ENCODE measurements at regions not wholly inside any gene's neighbourhood (a gene's known extent, or its start where the extent isn't known, plus 50 kb on each side); places are given as distances from the start of the nearest gene placed in this dataset.
"Not testable (repeated sequence)": the region's sequence is repeated elsewhere in the genome, so short reads cannot be mapped to it uniquely, and the experiment has no call there.

DNA sequence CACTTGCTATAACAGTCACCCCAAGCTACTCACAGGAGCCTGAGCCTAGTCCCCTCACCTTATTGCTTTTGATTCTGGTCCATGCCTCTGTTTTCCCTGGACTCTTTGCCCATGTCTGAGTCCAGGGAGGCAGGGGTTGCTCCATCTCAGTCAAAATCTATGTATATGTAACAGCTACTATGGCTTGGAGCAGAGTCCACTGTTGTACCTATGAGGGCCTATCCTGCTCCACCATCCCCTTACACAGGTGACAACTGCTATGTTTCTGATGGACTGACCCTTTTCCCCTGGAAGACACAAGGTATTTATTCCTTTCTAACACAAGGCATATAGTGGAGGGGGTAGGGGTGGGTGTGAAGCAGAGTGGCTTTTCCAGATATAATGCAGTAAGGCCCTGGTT is 119.6 kb downstream of the VPREB1 start (continued):
- TF ChIP-seq NR1H2 (CRISPR knock-in tag; IDR thresholded peaks at IDR 0.05), result no peak

DNA sequence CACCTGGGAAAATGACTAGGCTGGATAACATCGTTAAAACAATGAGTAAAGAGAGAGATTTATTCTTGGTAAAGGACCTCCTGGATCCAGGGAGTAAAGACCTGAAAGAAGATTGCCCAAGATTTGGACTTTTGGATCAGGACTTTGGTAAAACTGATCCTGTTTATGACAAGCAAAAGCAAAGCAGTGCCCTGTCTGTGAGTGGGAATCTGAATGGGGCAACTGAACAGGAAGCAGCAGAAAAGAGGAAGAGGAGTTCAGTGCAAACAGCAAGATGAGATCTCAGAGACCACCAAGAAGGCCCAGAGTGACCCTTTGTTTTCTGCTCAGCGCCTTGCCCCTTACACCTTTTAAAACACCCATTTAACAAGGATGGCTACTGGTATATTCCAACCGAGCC is 122.0 kb downstream of the VPREB1 start:
- DNase-seq (ENCODE audit: low spot score) (no peak), ATAC-seq (no peak)
- Mint-ChIP-seq H3K36me3 (no peaks in the 10 kb centered on the region), H3K9me3 (no peaks in the 10 kb centered on the region), H3K4me1 (no peaks in the 10 kb centered on the region), H3K27ac (no peak overlapping the region), H3K27me3 (ENCODE audit: low read depth) (peaks cover 100% of the 10 kb centered on the region), H3K4me3 (no peak overlapping the region)
- ChIA-PET POLR2A (no interaction called here), CTCF (interaction anchor here (0.8 kb wide), 1 partner anchor 9 kb away, joined by 3 read pairs; no protein-coding TSS in a partner anchor)
- TF ChIP-seq NR2C2 (CRISPR knock-in tag; IDR thresholded peaks at IDR 0.05) (no peak), MYBL2 (CRISPR knock-in tag; IDR thresholded peaks at IDR 0.05) (no peak), NR1H2 (CRISPR knock-in tag; IDR thresholded peaks at IDR 0.05) (no peak), ZNF423 (CRISPR knock-in tag; IDR thresholded peaks at IDR 0.05) (no peak), FOXP1 (CRISPR knock-in tag; IDR thresholded peaks at IDR 0.05; ENCODE audit: borderline replicate concordance) (no peak), ZNF416 (CRISPR knock-in tag; IDR thresholded peaks at IDR 0.05) (no peak), ZNF219 (CRISPR knock-in tag; IDR thresholded peaks at IDR 0.05; ENCODE audit: borderline replicate concordance) (no peak)
- TF ChIP-seq, protein P1, sequence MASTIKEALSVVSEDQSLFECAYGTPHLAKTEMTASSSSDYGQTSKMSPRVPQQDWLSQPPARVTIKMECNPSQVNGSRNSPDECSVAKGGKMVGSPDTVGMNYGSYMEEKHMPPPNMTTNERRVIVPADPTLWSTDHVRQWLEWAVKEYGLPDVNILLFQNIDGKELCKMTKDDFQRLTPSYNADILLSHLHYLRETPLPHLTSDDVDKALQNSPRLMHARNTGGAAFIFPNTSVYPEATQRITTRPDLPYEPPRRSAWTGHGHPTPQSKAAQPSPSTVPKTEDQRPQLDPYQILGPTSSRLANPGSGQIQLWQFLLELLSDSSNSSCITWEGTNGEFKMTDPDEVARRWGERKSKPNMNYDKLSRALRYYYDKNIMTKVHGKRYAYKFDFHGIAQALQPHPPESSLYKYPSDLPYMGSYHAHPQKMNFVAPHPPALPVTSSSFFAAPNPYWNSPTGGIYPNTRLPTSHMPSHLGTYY (CRISPR knock-in tag; IDR thresholded peaks at IDR 0.05), result no peak
- TF ChIP-seq, protein P2, sequence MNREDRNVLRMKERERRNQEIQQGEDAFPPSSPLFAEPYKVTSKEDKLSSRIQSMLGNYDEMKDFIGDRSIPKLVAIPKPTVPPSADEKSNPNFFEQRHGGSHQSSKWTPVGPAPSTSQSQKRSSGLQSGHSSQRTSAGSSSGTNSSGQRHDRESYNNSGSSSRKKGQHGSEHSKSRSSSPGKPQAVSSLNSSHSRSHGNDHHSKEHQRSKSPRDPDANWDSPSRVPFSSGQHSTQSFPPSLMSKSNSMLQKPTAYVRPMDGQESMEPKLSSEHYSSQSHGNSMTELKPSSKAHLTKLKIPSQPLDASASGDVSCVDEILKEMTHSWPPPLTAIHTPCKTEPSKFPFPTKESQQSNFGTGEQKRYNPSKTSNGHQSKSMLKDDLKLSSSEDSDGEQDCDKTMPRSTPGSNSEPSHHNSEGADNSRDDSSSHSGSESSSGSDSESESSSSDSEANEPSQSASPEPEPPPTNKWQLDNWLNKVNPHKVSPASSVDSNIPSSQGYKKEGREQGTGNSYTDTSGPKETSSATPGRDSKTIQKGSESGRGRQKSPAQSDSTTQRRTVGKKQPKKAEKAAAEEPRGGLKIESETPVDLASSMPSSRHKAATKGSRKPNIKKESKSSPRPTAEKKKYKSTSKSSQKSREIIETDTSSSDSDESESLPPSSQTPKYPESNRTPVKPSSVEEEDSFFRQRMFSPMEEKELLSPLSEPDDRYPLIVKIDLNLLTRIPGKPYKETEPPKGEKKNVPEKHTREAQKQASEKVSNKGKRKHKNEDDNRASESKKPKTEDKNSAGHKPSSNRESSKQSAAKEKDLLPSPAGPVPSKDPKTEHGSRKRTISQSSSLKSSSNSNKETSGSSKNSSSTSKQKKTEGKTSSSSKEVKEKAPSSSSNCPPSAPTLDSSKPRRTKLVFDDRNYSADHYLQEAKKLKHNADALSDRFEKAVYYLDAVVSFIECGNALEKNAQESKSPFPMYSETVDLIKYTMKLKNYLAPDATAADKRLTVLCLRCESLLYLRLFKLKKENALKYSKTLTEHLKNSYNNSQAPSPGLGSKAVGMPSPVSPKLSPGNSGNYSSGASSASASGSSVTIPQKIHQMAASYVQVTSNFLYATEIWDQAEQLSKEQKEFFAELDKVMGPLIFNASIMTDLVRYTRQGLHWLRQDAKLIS (CRISPR knock-in tag; IDR thresholded peaks at IDR 0.05; ENCODE audit: borderline replicate concordance), result no peak
- TF ChIP-seq, protein P3, sequence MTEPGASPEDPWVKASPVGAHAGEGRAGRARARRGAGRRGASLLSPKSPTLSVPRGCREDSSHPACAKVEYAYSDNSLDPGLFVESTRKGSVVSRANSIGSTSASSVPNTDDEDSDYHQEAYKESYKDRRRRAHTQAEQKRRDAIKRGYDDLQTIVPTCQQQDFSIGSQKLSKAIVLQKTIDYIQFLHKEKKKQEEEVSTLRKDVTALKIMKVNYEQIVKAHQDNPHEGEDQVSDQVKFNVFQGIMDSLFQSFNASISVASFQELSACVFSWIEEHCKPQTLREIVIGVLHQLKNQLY (CRISPR knock-in tag; IDR thresholded peaks at IDR 0.05), result no peak
- TF ChIP-seq, protein P4, sequence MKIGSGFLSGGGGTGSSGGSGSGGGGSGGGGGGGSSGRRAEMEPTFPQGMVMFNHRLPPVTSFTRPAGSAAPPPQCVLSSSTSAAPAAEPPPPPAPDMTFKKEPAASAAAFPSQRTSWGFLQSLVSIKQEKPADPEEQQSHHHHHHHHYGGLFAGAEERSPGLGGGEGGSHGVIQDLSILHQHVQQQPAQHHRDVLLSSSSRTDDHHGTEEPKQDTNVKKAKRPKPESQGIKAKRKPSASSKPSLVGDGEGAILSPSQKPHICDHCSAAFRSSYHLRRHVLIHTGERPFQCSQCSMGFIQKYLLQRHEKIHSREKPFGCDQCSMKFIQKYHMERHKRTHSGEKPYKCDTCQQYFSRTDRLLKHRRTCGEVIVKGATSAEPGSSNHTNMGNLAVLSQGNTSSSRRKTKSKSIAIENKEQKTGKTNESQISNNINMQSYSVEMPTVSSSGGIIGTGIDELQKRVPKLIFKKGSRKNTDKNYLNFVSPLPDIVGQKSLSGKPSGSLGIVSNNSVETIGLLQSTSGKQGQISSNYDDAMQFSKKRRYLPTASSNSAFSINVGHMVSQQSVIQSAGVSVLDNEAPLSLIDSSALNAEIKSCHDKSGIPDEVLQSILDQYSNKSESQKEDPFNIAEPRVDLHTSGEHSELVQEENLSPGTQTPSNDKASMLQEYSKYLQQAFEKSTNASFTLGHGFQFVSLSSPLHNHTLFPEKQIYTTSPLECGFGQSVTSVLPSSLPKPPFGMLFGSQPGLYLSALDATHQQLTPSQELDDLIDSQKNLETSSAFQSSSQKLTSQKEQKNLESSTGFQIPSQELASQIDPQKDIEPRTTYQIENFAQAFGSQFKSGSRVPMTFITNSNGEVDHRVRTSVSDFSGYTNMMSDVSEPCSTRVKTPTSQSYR (CRISPR knock-in tag; IDR thresholded peaks at IDR 0.05), result no peak
- TF ChIP-seq, protein P5, sequence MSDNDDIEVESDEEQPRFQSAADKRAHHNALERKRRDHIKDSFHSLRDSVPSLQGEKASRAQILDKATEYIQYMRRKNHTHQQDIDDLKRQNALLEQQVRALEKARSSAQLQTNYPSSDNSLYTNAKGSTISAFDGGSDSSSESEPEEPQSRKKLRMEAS (CRISPR knock-in tag; IDR thresholded peaks at IDR 0.05), result no peak

DNA sequence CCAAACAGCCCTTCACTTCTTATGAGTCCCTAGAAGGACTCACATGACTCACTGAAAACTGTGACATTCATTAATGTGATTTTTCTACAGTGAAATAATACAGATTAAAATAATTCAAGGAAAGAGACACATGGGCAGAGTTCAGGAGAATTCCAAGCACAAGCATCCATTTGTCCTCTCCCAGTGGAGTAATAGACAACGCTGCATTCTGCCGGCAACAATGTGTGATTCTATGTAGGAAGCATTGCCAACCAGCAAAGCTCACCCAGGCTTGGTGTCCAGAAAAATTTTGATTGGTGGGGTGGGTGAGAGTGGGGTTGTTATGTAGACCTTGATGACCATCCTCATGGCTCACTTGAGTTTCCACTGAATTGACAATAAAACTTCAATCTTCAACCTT is 123.9 kb downstream of the VPREB1 start:
- H3K27ac Mint-ChIP-seq, result no peak overlapping the region
- ChIA-PET POLR2A (interaction anchor here (0.7 kb wide), 1 partner anchor 238 kb away, joined by 3 read pairs; no protein-coding TSS in a partner anchor), CTCF (interaction anchor here (1.0 to 2.1 kb wide), 5 partner anchors 11 to 54 kb away, joined by 4 to 14 read pairs (median 5); no protein-coding TSS in a partner anchor)
- no peak for DNase-seq (ENCODE audit: low spot score)
- no peak for TF ChIP-seq SMAD3 (CRISPR knock-in tag; IDR thresholded peaks at IDR 0.05; ENCODE audit: borderline replicate concordance)
- TF ChIP-seq SP1 (CRISPR knock-in tag; conservative IDR thresholded peaks at IDR 0.05), result no peak
- TF ChIP-seq, protein P6, sequence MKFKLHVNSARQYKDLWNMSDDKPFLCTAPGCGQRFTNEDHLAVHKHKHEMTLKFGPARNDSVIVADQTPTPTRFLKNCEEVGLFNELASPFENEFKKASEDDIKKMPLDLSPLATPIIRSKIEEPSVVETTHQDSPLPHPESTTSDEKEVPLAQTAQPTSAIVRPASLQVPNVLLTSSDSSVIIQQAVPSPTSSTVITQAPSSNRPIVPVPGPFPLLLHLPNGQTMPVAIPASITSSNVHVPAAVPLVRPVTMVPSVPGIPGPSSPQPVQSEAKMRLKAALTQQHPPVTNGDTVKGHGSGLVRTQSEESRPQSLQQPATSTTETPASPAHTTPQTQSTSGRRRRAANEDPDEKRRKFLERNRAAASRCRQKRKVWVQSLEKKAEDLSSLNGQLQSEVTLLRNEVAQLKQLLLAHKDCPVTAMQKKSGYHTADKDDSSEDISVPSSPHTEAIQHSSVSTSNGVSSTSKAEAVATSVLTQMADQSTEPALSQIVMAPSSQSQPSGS (CRISPR knock-in tag; IDR thresholded peaks at IDR 0.05; ENCODE audit: borderline replicate concordance, low read depth), result no peak
- no peak overlapping the region for H3K4me3 Mint-ChIP-seq
- no peaks in the 10 kb centered on the region for H3K4me1 Mint-ChIP-seq
- H3K27me3 Mint-ChIP-seq (ENCODE audit: low read depth), result peaks cover 100% of the 10 kb centered on the region
- H3K9me3 Mint-ChIP-seq, result no peaks in the 10 kb centered on the region
- no peak for ATAC-seq
- H3K36me3 Mint-ChIP-seq, result no peaks in the 10 kb centered on the region

DNA sequence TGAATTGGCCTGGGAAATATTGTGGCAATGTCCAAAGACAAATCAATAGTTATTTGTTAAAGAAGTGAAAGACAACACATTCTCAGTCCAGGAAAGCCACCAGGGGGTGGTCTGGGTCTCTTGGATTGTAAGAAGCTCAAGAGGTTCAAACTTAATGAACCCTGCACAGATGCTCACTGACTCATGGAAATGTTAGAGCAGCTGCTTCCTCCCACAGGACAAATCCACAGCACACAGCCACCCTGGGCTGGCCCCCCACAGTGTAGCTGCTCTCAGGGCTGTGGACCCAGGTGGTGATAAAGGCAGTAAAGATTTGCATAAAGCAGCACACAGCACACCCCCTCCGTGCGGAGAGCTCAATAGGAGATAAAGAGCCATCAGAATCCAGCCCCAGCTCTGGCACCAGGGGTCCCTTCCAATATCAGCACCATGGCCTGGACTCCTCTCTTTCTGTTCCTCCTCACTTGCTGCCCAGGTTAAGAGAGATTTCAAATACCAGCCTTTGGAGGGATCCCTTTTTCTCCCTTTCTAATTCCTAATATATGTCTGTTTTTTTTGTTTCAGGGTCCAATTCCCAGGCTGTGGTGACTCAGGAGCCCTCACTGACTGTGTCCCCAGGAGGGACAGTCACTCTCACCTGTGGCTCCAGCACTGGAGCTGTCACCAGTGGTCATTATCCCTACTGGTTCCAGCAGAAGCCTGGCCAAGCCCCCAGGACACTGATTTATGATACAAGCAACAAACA is 124.8 kb downstream of the VPREB1 start:
- H3K27ac Mint-ChIP-seq, result not testable (repeated sequence)
- CTCF ChIA-PET, result interaction anchor here (1.0 to 2.1 kb wide), 5 partner anchors 12 to 53 kb away, joined by 4 to 14 read pairs (median 5); no protein-coding TSS in a partner anchor
- POLR2A ChIA-PET, result interaction anchor here (0.7 kb wide), 1 partner anchor 238 kb away, joined by 3 read pairs; no protein-coding TSS in a partner anchor

More for the DNA sequence above, 124.8 kb downstream of the VPREB1 start:
- not testable (repeated sequence) for H3K9me3 Mint-ChIP-seq; H3K4me3 Mint-ChIP-seq; H3K36me3 Mint-ChIP-seq; ATAC-seq; H3K4me1 Mint-ChIP-seq; DNase-seq (ENCODE audit: low spot score)
- peaks cover 100% of the 10 kb centered on the region for H3K27me3 Mint-ChIP-seq (ENCODE audit: low read depth)
